ENCODE measurements at regions not wholly inside any gene's neighbourhood (a gene's known extent, or its start where the extent isn't known, plus 50 kb on each side); places are given as distances from the start of the nearest gene placed in this dataset.

DNA sequence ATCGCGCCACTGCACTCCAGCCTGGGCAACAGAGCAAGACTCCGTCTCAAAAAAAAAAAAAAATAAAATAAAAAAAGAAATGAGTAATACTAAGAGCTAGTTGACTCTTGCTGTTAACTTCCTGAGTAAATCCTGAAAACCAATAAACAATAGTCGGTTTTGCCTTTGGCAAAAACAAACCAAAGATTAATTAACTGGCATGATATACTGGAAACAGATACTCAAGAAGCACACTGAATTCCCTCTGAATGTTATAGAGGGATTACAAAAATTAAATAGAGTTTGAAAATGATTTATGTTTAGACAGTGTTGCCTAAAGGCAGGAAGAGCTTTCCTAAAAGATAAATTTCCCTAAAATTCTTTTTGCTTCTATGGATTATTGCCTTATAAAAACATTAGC lies 1702.3 kb downstream of the STIM2 start:
- TF ChIP-seq, protein P1, sequence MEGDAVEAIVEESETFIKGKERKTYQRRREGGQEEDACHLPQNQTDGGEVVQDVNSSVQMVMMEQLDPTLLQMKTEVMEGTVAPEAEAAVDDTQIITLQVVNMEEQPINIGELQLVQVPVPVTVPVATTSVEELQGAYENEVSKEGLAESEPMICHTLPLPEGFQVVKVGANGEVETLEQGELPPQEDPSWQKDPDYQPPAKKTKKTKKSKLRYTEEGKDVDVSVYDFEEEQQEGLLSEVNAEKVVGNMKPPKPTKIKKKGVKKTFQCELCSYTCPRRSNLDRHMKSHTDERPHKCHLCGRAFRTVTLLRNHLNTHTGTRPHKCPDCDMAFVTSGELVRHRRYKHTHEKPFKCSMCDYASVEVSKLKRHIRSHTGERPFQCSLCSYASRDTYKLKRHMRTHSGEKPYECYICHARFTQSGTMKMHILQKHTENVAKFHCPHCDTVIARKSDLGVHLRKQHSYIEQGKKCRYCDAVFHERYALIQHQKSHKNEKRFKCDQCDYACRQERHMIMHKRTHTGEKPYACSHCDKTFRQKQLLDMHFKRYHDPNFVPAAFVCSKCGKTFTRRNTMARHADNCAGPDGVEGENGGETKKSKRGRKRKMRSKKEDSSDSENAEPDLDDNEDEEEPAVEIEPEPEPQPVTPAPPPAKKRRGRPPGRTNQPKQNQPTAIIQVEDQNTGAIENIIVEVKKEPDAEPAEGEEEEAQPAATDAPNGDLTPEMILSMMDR (IDR thresholded peaks at IDR 0.05), result no peak
- TF ChIP-seq POLR2A (IDR thresholded peaks at IDR 0.05), result no peak

All from heart left ventricle (tissue), 13 donors.